Lower leg skin (tissue), 4 donors: ENCODE measurements at regions not wholly inside any gene's neighbourhood (a gene's known extent, or its start where the extent isn't known, plus 50 kb on each side); places are given as distances from the start of the nearest gene placed in this dataset.

Experiments used
- DNase-seq, 2 donors: peaks; one replicate each; pipeline ENCODE4 v3.0.0-alpha.2; 2019; ENCODE audit warnings: low spot score in 2 of 2
- H3K4me3 ChIP-seq: fragments of 200-600 bp; sonication (generic); 2 replicates; pipeline ENCODE4 v1.5.1; 2017; ENCODE audit warnings: mild to moderate bottlenecking, low read depth; ENCODE audit not compliant: poor library complexity, severe bottlenecking
- POLR2A ChIP-seq, 2 donors: fragments of 450-650 bp; IDR thresholded peaks; one replicate each; pipeline ENCODE4 v1.6.1; 2016 to 2017; ENCODE audit warnings: antibody characterized with exemption in 2 of 2, mild to moderate bottlenecking in 1 of 2, moderate library complexity in 1 of 2
- WGBS, 2 donors: methylation state at CpG; one replicate each; pipeline ENCODE4 v1.1.5; 2018; 5-methylcytosine and 5-hydroxymethylcytosine counted together
- intact Hi-C: fragments of 100-400 bp; cut with DNase I; formaldehyde crosslinking; loops from one replicate; pipeline ENCODE4 v1.15.0; 2023; ENCODE audit warnings: low total_unique reads
- TF ChIP-seq, protein P1 (sequence below), 3 donors: fragments of 450-650 bp; IDR thresholded peaks; one replicate each; pipeline ENCODE4 v1.5.1; 2016; ENCODE audit warnings: antibody characterized with exemption in 3 of 3, mild to moderate bottlenecking in 3 of 3, moderate library complexity in 2 of 3

- H3K4me3 ChIP-seq, result no peak overlapping the region
- TF ChIP-seq, protein P1, sequence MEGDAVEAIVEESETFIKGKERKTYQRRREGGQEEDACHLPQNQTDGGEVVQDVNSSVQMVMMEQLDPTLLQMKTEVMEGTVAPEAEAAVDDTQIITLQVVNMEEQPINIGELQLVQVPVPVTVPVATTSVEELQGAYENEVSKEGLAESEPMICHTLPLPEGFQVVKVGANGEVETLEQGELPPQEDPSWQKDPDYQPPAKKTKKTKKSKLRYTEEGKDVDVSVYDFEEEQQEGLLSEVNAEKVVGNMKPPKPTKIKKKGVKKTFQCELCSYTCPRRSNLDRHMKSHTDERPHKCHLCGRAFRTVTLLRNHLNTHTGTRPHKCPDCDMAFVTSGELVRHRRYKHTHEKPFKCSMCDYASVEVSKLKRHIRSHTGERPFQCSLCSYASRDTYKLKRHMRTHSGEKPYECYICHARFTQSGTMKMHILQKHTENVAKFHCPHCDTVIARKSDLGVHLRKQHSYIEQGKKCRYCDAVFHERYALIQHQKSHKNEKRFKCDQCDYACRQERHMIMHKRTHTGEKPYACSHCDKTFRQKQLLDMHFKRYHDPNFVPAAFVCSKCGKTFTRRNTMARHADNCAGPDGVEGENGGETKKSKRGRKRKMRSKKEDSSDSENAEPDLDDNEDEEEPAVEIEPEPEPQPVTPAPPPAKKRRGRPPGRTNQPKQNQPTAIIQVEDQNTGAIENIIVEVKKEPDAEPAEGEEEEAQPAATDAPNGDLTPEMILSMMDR (IDR thresholded peaks at IDR 0.05), result no peak
- no peak for TF ChIP-seq POLR2A (IDR thresholded peaks at IDR 0.05)
- DNase-seq, result no peak
- 32 to 43% methylated on average over 2 of the region's 2 CpGs for WGBS, 2 donors
- intact Hi-C loops, result no loop called here
Observed at GRCh38 chr7:136325578-136325977, 348.4 kb upstream of the MTPN start.

DNA sequence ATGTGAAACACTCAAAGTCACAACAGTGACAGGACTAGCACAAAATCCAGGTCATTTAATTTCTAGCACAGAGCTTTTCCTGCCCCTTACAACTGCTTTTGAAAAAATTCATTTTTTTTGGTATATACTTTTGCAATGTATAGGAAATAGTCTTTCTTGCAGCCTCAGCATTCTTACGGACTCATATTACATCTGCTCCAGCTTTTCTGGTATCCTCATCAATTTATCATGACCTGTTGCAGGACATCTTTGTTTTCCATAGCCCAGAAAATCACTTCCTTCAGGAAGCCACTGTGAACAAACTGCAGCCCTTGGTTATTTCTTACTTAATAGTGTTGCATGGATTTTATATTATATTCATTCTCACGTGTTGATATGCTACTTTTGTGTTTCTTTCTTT lies 347.9 kb upstream of the MTPN start:
- intact Hi-C loops, result no loop called here
- no peak for DNase-seq
- no peak for TF ChIP-seq POLR2A (IDR thresholded peaks at IDR 0.05)
- TF ChIP-seq, protein P1 (IDR thresholded peaks at IDR 0.05), result no peak
- no peak overlapping the region for H3K4me3 ChIP-seq
- 43 to 57% methylated on average over 2 of the region's 2 CpGs for WGBS, 2 donors

- intact Hi-C loops, result no loop called here
- 44 to 49% methylated on average over 4 of the region's 4 CpGs for WGBS, 2 donors
- no peak for DNase-seq
- H3K4me3 ChIP-seq, result no peak overlapping the region
- TF ChIP-seq, protein P1 (IDR thresholded peaks at IDR 0.05), result no peak
- TF ChIP-seq POLR2A (IDR thresholded peaks at IDR 0.05), result no peak
Observed at GRCh38 chr7:136324073-136324704, 347.0 kb upstream of the MTPN start.

DNA sequence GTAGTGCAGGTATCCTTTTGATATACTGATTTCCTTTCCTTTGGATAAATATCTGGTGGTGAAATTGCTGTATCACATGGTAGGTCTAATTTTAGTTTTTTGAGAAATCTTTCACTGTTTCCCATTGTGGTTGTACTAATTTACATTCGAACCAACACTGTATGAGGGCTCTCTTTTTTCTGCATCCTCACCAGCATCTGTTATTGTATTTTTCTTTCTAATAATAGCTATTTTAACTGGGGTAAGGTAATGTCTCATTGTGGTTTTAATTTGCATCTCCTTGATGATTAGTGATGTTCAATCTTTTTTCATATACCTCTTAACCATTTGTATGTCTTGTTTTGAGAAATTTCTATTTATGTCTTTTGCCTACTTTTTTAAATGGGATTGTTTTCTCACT lies 335.4 kb upstream of the MTPN start:
- no peak for TF ChIP-seq POLR2A (IDR thresholded peaks at IDR 0.05)
- TF ChIP-seq, protein P1 (IDR thresholded peaks at IDR 0.05), result no peak
- no peak for DNase-seq
- no peak overlapping the region for H3K4me3 ChIP-seq
- intact Hi-C loops, result no loop called here
- 52 to 76% methylated on average over 1 of the region's 1 CpG for WGBS, 2 donors

- DNase-seq, result no peak
- WGBS, 2 donors, result 73 to 88% methylated on average over 1 of the region's 1 CpG
- TF ChIP-seq, protein P1 (IDR thresholded peaks at IDR 0.05), result no peak
- no peak for TF ChIP-seq POLR2A (IDR thresholded peaks at IDR 0.05)
- H3K4me3 ChIP-seq, result no peak overlapping the region
- intact Hi-C loops, result no loop called here
Observed at GRCh38 chr7:136309407-136309806, 332.2 kb upstream of the MTPN start.

DNA sequence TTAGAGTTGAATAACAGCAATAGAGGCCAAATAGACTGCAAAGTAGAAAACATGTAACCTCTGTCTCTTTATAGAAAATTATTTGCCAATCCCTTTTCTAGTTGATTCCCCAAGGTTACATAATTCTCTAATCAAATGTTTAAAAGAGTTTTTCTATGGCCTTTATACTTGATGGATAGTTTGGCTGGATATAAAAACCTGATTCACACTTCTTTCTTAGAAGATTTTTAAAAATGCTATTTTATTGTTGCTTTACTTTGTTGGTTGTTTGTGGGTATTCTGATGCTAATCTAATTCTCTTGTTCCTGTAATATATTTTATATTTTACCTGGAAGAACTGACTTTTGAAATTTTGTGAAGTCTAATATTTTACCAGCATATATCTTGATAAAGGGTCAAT lies 331.1 kb upstream of the MTPN start:
- intact Hi-C loops, result no loop called here
- no peak for TF ChIP-seq POLR2A (IDR thresholded peaks at IDR 0.05)
- TF ChIP-seq, protein P1 (IDR thresholded peaks at IDR 0.05), result no peak
- no peak for DNase-seq
- no peak overlapping the region for H3K4me3 ChIP-seq
